Loucy (cell line): ENCODE measurements at regions not wholly inside any gene's neighbourhood (a gene's known extent, or its start where the extent isn't known, plus 50 kb on each side); places are given as distances from the start of the nearest gene placed in this dataset.

Source experiments
- H2AFZ ChIP-seq: fragments of 200-600 bp; sonication (generic); 2 replicates; pipeline ENCODE4 v1.6.0; 2016; ENCODE audit warnings: antibody characterized with exemption, mild to moderate bottlenecking, low read length, moderate library complexity
- H3F3A ChIP-seq: fragments of 200-600 bp; 2 replicates; pipeline ENCODE4 v1.6.0; 2016; ENCODE audit warnings: antibody characterized with exemption, low read depth, mild to moderate bottlenecking
- H3K27me3 ChIP-seq: fragments of 200-600 bp; sonication (generic); 2 replicates; pipeline ENCODE4 v1.6.1; 2014; ENCODE audit warnings: low read length, mild to moderate bottlenecking; ENCODE audit not compliant: insufficient read depth, poor library complexity, severe bottlenecking
- H3K36me3 ChIP-seq: fragments of 200-600 bp; sonication (generic); 2 replicates; pipeline ENCODE4 v1.6.1; 2016; ENCODE audit warnings: low read length; ENCODE audit not compliant: insufficient read depth
- H3K4me1 ChIP-seq: fragments of 200-600 bp; sonication (generic); 2 replicates; pipeline ENCODE4 v1.5.1; 2014; ENCODE audit warnings: low read length, mild to moderate bottlenecking; ENCODE audit not compliant: insufficient read depth, poor library complexity, severe bottlenecking
- H3K4me2 ChIP-seq: fragments of 200-600 bp; sonication (generic); 2 replicates; pipeline ENCODE4 v1.6.0; 2014; ENCODE audit warnings: antibody characterized with exemption, low read length, low read depth, mild to moderate bottlenecking; ENCODE audit not compliant: poor library complexity, severe bottlenecking
- H3K4me3 ChIP-seq: fragments of 200-600 bp; sonication (generic); 2 replicates; pipeline ENCODE4 v1.5.1; 2014; ENCODE audit warnings: low read length, mild to moderate bottlenecking, mixed read lengths; ENCODE audit not compliant: poor library complexity, severe bottlenecking
- H3K79me2 ChIP-seq: fragments of 200-600 bp; sonication (generic); 2 replicates; pipeline ENCODE4 v1.6.1; 2014; ENCODE audit warnings: low read length; ENCODE audit not compliant: insufficient read depth
- H3K9ac ChIP-seq: fragments of 200-600 bp; sonication (generic); 2 replicates; pipeline ENCODE4 v1.6.0; 2014; ENCODE audit warnings: mild to moderate bottlenecking, low read depth, low read length, moderate library complexity; ENCODE audit not compliant: poor library complexity, severe bottlenecking
- H3K9me2 ChIP-seq: fragments of 200-600 bp; sonication (generic); replicated peaks from 2 replicates; pipeline ENCODE4 v1.6.1; 2016; ENCODE audit warnings: low read depth, low read length, mixed read lengths
- H3K9me3 ChIP-seq: fragments of 200-600 bp; sonication (generic); 2 replicates; pipeline ENCODE4 v1.6.1; 2014; ENCODE audit warnings: mild to moderate bottlenecking, antibody characterized with exemption, low read length, low read depth; ENCODE audit not compliant: insufficient read depth
- H4K20me1 ChIP-seq: fragments of 200-600 bp; sonication (generic); 2 replicates; pipeline ENCODE4 v1.6.0; 2014; ENCODE audit warnings: antibody characterized with exemption, low read length, mild to moderate bottlenecking; ENCODE audit not compliant: insufficient read depth, poor library complexity, severe bottlenecking
- CTCF ChIP-seq: fragments of 200-600 bp; sonication (generic); conservative IDR thresholded peaks from 2 replicates; pipeline ENCODE4 v1.5.1; 2014; ENCODE audit warnings: mild to moderate bottlenecking, antibody characterized with exemption, low read length
- EZH2phosphoT487 ChIP-seq: fragments of 200-600 bp; IDR thresholded peaks from 2 replicates; pipeline ENCODE4 v1.6.1; 2018; ENCODE audit warnings: antibody characterized with exemption, mild to moderate bottlenecking, moderate library complexity, borderline replicate concordance

GRCh38 chr7:24500599-24500998 lies 72.7 kb upstream of the PALS2 start:
- H3K36me3 ChIP-seq: no peaks in the 10 kb centered on the region
- no peaks in the 10 kb centered on the region for H3K4me1 ChIP-seq
- no peak overlapping the region for H2AFZ ChIP-seq
- no peaks in the 10 kb centered on the region for H4K20me1 ChIP-seq
- no peaks in the 10 kb centered on the region for H3K79me2 ChIP-seq
- no peak overlapping the region for H3K4me3 ChIP-seq
- H3K27me3 ChIP-seq: no peaks in the 10 kb centered on the region
- no peak for TF ChIP-seq EZH2phosphoT487
- no peak for TF ChIP-seq CTCF
- H3K9ac ChIP-seq: no peak overlapping the region
- H3F3A ChIP-seq: no peaks in the 10 kb centered on the region
- H3K4me2 ChIP-seq: no peak overlapping the region
- no peaks in the 10 kb centered on the region for H3K9me2 ChIP-seq
- H3K9me3 ChIP-seq: no peaks in the 10 kb centered on the region

GRCh38 chr7:24501009-24501408 lies 72.2 kb upstream of the PALS2 start:
- TF ChIP-seq CTCF (no peak), EZH2phosphoT487 (no peak)
- Histone ChIP-seq H3K4me3 (no peak overlapping the region), H2AFZ (no peak overlapping the region)

GRCh38 chr7:24501443-24502134 lies 71.7 kb upstream of the PALS2 start:
- Histone ChIP-seq H3K27me3 (no peaks in the 10 kb centered on the region), H3K9ac (no peak overlapping the region), H3K4me2 (no peak overlapping the region), H4K20me1 (no peaks in the 10 kb centered on the region), H3K4me3 (no peak overlapping the region), H3K79me2 (no peaks in the 10 kb centered on the region), H3K4me1 (no peaks in the 10 kb centered on the region), H3F3A (no peaks in the 10 kb centered on the region), H2AFZ (no peak overlapping the region; the same call in 1 of the 2 replicates), H3K9me3 (no peaks in the 10 kb centered on the region), H3K36me3 (no peaks in the 10 kb centered on the region), H3K9me2 (no peaks in the 10 kb centered on the region)
- TF ChIP-seq CTCF: no peak
- TF ChIP-seq EZH2phosphoT487: no peak

More at GRCh38 chr7:24501009-24501408, 72.2 kb upstream of the PALS2 start:
- no peaks in the 10 kb centered on the region for H3K79me2 ChIP-seq
- H3K4me1 ChIP-seq: no peaks in the 10 kb centered on the region
- H3K9ac ChIP-seq: no peak overlapping the region
- H3K36me3 ChIP-seq: no peaks in the 10 kb centered on the region
- no peaks in the 10 kb centered on the region for H4K20me1 ChIP-seq
- H3F3A ChIP-seq: no peaks in the 10 kb centered on the region
- no peaks in the 10 kb centered on the region for H3K9me3 ChIP-seq
- no peaks in the 10 kb centered on the region for H3K9me2 ChIP-seq
- no peak overlapping the region for H3K4me2 ChIP-seq
- H3K27me3 ChIP-seq: no peaks in the 10 kb centered on the region
